ENCODE measurements at regions not wholly inside any gene's neighbourhood (a gene's known extent, or its start where the extent isn't known, plus 50 kb on each side); places are given as distances from the start of the nearest gene placed in this dataset.

GRCh38 chr13:74647211-74647610 is 513.0 kb upstream of the KLF12 start:
- TF ChIP-seq, protein P1, sequence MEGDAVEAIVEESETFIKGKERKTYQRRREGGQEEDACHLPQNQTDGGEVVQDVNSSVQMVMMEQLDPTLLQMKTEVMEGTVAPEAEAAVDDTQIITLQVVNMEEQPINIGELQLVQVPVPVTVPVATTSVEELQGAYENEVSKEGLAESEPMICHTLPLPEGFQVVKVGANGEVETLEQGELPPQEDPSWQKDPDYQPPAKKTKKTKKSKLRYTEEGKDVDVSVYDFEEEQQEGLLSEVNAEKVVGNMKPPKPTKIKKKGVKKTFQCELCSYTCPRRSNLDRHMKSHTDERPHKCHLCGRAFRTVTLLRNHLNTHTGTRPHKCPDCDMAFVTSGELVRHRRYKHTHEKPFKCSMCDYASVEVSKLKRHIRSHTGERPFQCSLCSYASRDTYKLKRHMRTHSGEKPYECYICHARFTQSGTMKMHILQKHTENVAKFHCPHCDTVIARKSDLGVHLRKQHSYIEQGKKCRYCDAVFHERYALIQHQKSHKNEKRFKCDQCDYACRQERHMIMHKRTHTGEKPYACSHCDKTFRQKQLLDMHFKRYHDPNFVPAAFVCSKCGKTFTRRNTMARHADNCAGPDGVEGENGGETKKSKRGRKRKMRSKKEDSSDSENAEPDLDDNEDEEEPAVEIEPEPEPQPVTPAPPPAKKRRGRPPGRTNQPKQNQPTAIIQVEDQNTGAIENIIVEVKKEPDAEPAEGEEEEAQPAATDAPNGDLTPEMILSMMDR (IDR thresholded peaks at IDR 0.05; ENCODE audit: low read depth, low read length, poor library complexity, severe bottlenecking) = no peak
- TF ChIP-seq EZH2phosphoT487 (IDR thresholded peaks at IDR 0.05; ENCODE audit: borderline replicate concordance, low read length) = no peak
- Histone ChIP-seq H3K27me3 (ENCODE audit: control insufficient read depth, low read length) (no peaks in the 10 kb centered on the region), H3K4me3 (ENCODE audit: low read length) (no peak overlapping the region), H3K27ac (ENCODE audit: low read depth, low read length) (no peak overlapping the region), H3K4me2 (ENCODE audit: low read length) (no peak overlapping the region), H3K9me2 (replicated peaks; ENCODE audit: control insufficient read depth, low read length) (no peaks in the 10 kb centered on the region; the same call in 1 of the 2 replicates), H3F3A (ENCODE audit: control insufficient read depth, insufficient read depth) (no peaks in the 10 kb centered on the region), H4K20me1 (ENCODE audit: control insufficient read depth, insufficient read depth, low read depth, low read length) (no peaks in the 10 kb centered on the region), H3K36me3 (ENCODE audit: control insufficient read depth, low read length) (no peaks in the 10 kb centered on the region), H3K79me2 (ENCODE audit: control insufficient read depth, low read length) (no peaks in the 10 kb centered on the region), H3K9me3 (ENCODE audit: control insufficient read depth, insufficient read depth, low read length) (no peaks in the 10 kb centered on the region), H3K4me1 (ENCODE audit: control insufficient read depth, low read length) (no peaks in the 10 kb centered on the region)

DNA sequence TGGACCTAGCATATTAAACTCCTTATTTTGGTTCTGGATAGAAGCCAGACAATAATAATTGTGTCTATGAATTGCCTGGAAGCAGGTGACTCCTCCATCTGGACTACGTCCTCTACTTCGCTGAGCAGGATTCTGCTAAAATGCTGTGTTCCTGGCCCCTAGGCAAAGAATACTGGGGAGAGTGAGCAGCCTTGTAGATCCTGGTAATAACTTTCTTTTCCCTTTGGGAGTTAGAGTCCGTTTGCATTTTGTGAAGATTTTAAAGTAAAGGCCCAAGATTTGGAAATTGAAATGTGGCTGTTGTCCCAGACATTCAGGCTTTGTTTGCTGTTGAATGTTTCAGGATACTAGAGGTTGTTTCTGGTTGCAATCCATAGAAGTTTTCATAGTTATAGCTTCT is 511.9 kb upstream of the KLF12 start:
- Histone ChIP-seq H3K9me3 (ENCODE audit: control insufficient read depth, insufficient read depth, low read length) (no peaks in the 10 kb centered on the region), H4K20me1 (ENCODE audit: control insufficient read depth, insufficient read depth, low read depth, low read length) (no peaks in the 10 kb centered on the region), H3F3A (ENCODE audit: control insufficient read depth, insufficient read depth) (no peaks in the 10 kb centered on the region), H3K79me2 (ENCODE audit: control insufficient read depth, low read length) (no peaks in the 10 kb centered on the region), H3K27ac (ENCODE audit: low read depth, low read length) (no peak overlapping the region), H3K36me3 (ENCODE audit: control insufficient read depth, low read length) (no peaks in the 10 kb centered on the region), H3K4me1 (ENCODE audit: control insufficient read depth, low read length) (no peaks in the 10 kb centered on the region), H3K27me3 (ENCODE audit: control insufficient read depth, low read length) (no peaks in the 10 kb centered on the region), H3K4me3 (ENCODE audit: low read length) (no peak overlapping the region), H3K4me2 (ENCODE audit: low read length) (no peak overlapping the region), H3K9me2 (replicated peaks; ENCODE audit: control insufficient read depth, low read length) (no peaks in the 10 kb centered on the region; the same call in 1 of the 2 replicates)
- TF ChIP-seq, protein P1 (IDR thresholded peaks at IDR 0.05; ENCODE audit: low read depth, low read length, poor library complexity, severe bottlenecking) = no peak
- no peak for TF ChIP-seq EZH2phosphoT487 (IDR thresholded peaks at IDR 0.05; ENCODE audit: borderline replicate concordance, low read length)

DNA sequence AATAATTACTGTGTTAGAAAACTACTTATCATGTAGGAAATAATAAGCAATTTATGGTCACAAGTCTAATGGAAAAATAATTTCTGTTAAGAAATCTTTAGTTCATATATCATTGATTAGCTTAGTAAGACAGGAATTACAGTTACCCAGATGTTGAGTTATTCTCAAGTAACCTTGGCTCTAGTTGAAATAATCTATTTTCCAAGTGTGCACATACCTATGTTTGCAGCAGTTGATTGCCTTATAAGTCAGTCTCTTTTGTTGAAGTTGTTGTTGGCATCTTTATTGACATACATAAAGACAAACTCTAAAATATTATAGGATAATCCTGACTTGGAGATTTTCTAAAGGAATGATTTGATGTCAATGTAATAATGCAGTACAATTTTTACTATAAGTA is 511.4 kb upstream of the KLF12 start:
- H3K9me2 ChIP-seq (replicated peaks; ENCODE audit: control insufficient read depth, low read length) = no peaks in the 10 kb centered on the region; the same call in 1 of the 2 replicates
- TF ChIP-seq EZH2phosphoT487 (IDR thresholded peaks at IDR 0.05; ENCODE audit: borderline replicate concordance, low read length) = no peak
- TF ChIP-seq, protein P1 (IDR thresholded peaks at IDR 0.05; ENCODE audit: low read depth, low read length, poor library complexity, severe bottlenecking) = no peak

More for the DNA sequence above, 511.4 kb upstream of the KLF12 start:
- H3K27me3 ChIP-seq (ENCODE audit: control insufficient read depth, low read length) = no peaks in the 10 kb centered on the region
- H4K20me1 ChIP-seq (ENCODE audit: control insufficient read depth, insufficient read depth, low read depth, low read length) = no peaks in the 10 kb centered on the region
- no peaks in the 10 kb centered on the region for H3K9me3 ChIP-seq (ENCODE audit: control insufficient read depth, insufficient read depth, low read length)
- H3K79me2 ChIP-seq (ENCODE audit: control insufficient read depth, low read length) = no peaks in the 10 kb centered on the region
- no peak overlapping the region for H3K4me3 ChIP-seq (ENCODE audit: low read length)
- H3K4me2 ChIP-seq (ENCODE audit: low read length) = no peak overlapping the region
- no peaks in the 10 kb centered on the region for H3K4me1 ChIP-seq (ENCODE audit: control insufficient read depth, low read length)
- H3K36me3 ChIP-seq (ENCODE audit: control insufficient read depth, low read length) = no peaks in the 10 kb centered on the region
- H3K27ac ChIP-seq (ENCODE audit: low read depth, low read length) = no peak overlapping the region
- no peaks in the 10 kb centered on the region for H3F3A ChIP-seq (ENCODE audit: control insufficient read depth, insufficient read depth)
